Left colon (tissue), 2 donors: ENCODE measurements at regions not wholly inside any gene's neighbourhood (a gene's known extent, or its start where the extent isn't known, plus 50 kb on each side); places are given as distances from the start of the nearest gene placed in this dataset.
"Not testable (repeated sequence)": the region's sequence is repeated elsewhere in the genome, so short reads cannot be mapped to it uniquely, and the experiment has no call there.

Experiments used
- ATAC-seq: fragments of 200-7000 bp; cut with Tn5 transposase; one replicate; pipeline ENCODE4 v1.9.1; 2020; ENCODE audit warnings: mild to moderate bottlenecking, moderate library complexity
- DNase-seq, 2 donors: peaks; one replicate each; pipeline ENCODE4 v3.0.0-alpha.2; 2020
- intact Hi-C, 2 donors: fragments of 100-400 bp; cut with DNase I in 1 of 2; cut with micrococcal nuclease in 1 of 2; formaldehyde crosslinking; loops; one replicate each; pipeline versions ENCODE4 v1.11.2 to v1.14.0; 2022; cut with DNase I, micrococcal nuclease
- donor health status: DM: no; HTN: no; CAD: no.
- donor health status: DM: yes; HTN: yes; CAD: no.

- ATAC-seq, result no peak
- intact Hi-C loops, result no loop called here
Observed at GRCh38 chr15:44883199-44883877, 73.1 kb upstream of the TERB2 start.

GRCh38 chr15:44898890-44899651, 57.4 kb upstream of the TERB2 start:
- DNase-seq, ATAC-seq, intact Hi-C loops: not testable (repeated sequence)

More at GRCh38 chr15:44883199-44883877, 73.1 kb upstream of the TERB2 start:
- DNase-seq, result no peak

DNA sequence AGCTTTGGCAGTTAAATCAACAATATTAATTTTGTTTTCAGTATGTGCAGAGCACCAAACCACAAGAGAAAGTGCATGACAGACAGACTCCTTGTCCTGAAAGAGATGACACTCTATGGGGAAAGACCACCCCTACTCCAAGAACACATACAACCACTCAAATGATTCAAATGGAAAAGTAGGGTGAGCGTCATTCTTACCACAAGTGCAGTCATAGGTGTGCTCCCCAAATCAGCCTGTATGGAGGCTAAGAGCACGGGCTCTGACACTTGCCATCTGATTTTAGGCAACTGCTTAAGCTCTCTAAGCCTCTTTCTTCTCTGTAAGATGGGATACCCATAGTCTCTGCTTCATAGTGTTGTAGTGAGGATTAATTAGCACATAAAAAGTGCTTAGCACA, 56.7 kb upstream of the TERB2 start:
- ATAC-seq, intact Hi-C loops, DNase-seq: not testable (repeated sequence)

- DNase-seq, ATAC-seq, intact Hi-C loops: not testable (repeated sequence)
Observed at GRCh38 chr15:44900796-44901195, 55.7 kb upstream of the TERB2 start.

DNA sequence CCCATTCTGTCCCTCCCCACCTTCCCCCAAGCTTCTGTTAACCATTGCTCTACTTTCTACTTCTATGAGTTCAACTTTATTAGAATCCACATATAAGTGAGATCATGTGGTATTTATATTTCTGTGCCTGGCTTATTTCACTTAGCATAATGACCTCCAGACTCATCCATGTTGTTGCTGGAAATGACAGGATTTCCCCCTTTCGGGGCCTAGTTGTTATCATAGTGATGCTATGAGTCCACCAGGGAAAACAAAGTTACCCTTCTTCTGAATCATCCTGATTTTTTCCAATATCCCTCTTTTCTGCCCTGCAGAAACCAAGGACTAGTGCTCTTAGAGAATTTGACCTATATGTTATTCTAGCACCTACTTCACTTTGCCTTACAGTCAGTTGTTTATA, 53.2 kb upstream of the TERB2 start:
- intact Hi-C loops, ATAC-seq, DNase-seq: not testable (repeated sequence)

- peak in 1 of 2 donors; percentile 56 for DNase-seq
- peak; percentile 88 for ATAC-seq
- intact Hi-C loops, result not testable (repeated sequence)
Observed at GRCh38 chr15:44904651-44905340, 51.7 kb upstream of the TERB2 start.
